ENCODE measurements at regions not wholly inside any gene's neighbourhood (a gene's known extent, or its start where the extent isn't known, plus 50 kb on each side); places are given as distances from the start of the nearest gene placed in this dataset.

DNA sequence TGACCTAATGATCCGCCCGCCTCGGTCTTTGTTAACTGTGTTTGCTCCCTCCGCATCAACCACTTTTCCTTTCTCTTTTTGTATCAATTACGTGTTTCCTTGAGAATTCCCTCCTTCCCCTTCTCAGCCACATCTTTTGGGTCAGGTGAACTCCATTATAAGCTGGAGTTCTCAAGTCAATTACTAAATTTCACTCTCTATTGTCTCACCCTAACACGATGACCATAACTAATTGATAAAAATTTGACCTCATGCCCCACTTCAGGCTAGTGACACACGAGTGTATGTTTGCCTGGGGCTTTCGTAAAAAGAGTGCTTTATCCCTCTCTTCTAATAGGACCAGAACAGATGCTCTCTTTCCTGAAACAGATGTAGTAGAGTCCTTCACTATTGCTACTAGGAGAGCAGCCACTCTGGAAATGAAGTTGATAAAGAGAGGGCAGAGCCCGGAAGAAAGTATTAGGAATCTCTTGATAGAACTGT is 403.6 kb upstream of the ANXA10 start:
- Histone ChIP-seq H3K4me1 (ENCODE audit: control insufficient read depth, insufficient read depth, low read length) (no peaks in the 10 kb centered on the region), H3K27ac (ENCODE audit: control insufficient read depth, insufficient read depth) (no peak overlapping the region), H3K9me3 (replicated peaks; ENCODE audit: control insufficient read depth, insufficient read depth, low read length) (no peaks in the 10 kb centered on the region), H2AFZ (ENCODE audit: control insufficient read depth, low read depth, low read length) (no peak overlapping the region), H3K9ac (ENCODE audit: control insufficient read depth, insufficient read depth, low read length) (no peak overlapping the region), H3K79me2 (ENCODE audit: control insufficient read depth, insufficient read depth, low read length) (no peaks in the 10 kb centered on the region), H3K4me3 (no peak overlapping the region), H3K36me3 (ENCODE audit: control insufficient read depth in 2 of 2, insufficient read depth in 2 of 2, low read length in 1 of 2) (no peaks in the 10 kb centered on the region), H3K27me3 (replicated peaks in 1 of 2; ENCODE audit: control insufficient read depth in 2 of 2, insufficient read depth in 2 of 2, low read length in 1 of 2) (no peaks in the 10 kb centered on the region), H4K20me1 (ENCODE audit: control insufficient read depth, insufficient read depth) (no peaks in the 10 kb centered on the region), H3K4me2 (ENCODE audit: control insufficient read depth, insufficient read depth) (no peak overlapping the region)
- intact Hi-C loops (cut with micrococcal nuclease; ENCODE audit: unreplicated experiment), result no loop called here
- FAIRE-seq (no peak), DNase-seq (ENCODE audit: low read depth, low spot score) (no peak), ATAC-seq (no peak)
- CTCF ChIA-PET, result no interaction called here
- TF ChIP-seq ZNF384 (IDR thresholded peaks at IDR 0.05; ENCODE audit: borderline replicate concordance, low read depth, low read length), result no peak
- no peak for TF ChIP-seq CBX5 (IDR thresholded peaks at IDR 0.05; ENCODE audit: low read depth)
- TF ChIP-seq MXI1 (IDR thresholded peaks at IDR 0.05; ENCODE audit: low read depth, low read length), result no peak
- no peak for TF ChIP-seq CREB1 (IDR thresholded peaks at IDR 0.05; ENCODE audit: low read depth)
- no peak for TF ChIP-seq NFIC (IDR thresholded peaks at IDR 0.05; ENCODE audit: low read depth, low read length)
- TF ChIP-seq RBBP5 (conservative IDR thresholded peaks at IDR 0.05), result no peak
- TF ChIP-seq, protein P1, sequence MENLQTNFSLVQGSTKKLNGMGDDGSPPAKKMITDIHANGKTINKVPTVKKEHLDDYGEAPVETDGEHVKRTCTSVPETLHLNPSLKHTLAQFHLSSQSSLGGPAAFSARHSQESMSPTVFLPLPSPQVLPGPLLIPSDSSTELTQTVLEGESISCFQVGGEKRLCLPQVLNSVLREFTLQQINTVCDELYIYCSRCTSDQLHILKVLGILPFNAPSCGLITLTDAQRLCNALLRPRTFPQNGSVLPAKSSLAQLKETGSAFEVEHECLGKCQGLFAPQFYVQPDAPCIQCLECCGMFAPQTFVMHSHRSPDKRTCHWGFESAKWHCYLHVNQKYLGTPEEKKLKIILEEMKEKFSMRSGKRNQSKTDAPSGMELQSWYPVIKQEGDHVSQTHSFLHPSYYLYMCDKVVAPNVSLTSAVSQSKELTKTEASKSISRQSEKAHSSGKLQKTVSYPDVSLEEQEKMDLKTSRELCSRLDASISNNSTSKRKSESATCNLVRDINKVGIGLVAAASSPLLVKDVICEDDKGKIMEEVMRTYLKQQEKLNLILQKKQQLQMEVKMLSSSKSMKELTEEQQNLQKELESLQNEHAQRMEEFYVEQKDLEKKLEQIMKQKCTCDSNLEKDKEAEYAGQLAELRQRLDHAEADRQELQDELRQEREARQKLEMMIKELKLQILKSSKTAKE (IDR thresholded peaks at IDR 0.05; ENCODE audit: low read depth, poor library complexity, severe bottlenecking), result no peak
- no peak for TF ChIP-seq IKZF1 (conservative IDR thresholded peaks at IDR 0.05)
- no peak for TF ChIP-seq POLR2A (IDR thresholded peaks at IDR 0.05; ENCODE audit: low read depth, low read length)
- SMC1A ChIA-PET (ENCODE audit: uncharacterized antibody, unreplicated experiment), result interaction anchor here (1.3 kb wide), 1 partner anchor 29 kb away, joined by 3 read pairs; no protein-coding TSS in a partner anchor
- RAD21 ChIA-PET (ENCODE audit: unreplicated experiment), result no interaction called here
- POLR2A ChIA-PET, result interaction anchor here (0.6 kb wide), 1 partner anchor 13 kb away, joined by 3 read pairs; no protein-coding TSS in a partner anchor
- 56% methylated on average over 9 of the region's 9 CpGs for WGBS (ENCODE audit: insufficient coverage, insufficient replicate concordance, low lambda C conversion rate, missing lambda C conversion rate)
- BruUV-seq (replicated peaks), result no TSS peak
- in situ Hi-C loops (cut with MboI), result no loop called here

Measured in GM12878 (cell line).